ENCODE measurements at regions not wholly inside any gene's neighbourhood (a gene's known extent, or its start where the extent isn't known, plus 50 kb on each side); places are given as distances from the start of the nearest gene placed in this dataset.
"Not testable (repeated sequence)": the region's sequence is repeated elsewhere in the genome, so short reads cannot be mapped to it uniquely, and the experiment has no call there.

DNA sequence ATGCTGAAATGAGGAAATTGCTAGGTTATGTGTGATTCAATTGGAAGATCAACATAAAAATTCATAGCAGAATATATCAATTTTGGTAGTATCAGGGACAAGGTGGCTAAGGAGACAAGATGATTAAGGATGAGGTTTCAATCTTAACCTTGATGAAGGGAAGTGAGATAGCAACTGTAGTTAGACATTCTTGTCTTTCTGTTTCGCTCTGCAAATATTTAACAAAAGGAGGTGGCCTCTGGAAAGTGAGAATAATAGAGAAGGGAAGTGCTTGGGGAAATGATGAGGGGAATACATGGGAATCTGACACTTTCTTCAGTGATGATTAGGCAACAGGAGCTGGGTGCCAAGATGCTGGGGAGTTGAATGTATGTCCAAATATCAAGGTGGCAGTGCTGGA is 337.1 kb upstream of the PUDP start:
- no peak overlapping the region for H3K4me3 ChIP-seq (ENCODE audit: control insufficient read depth in 1 of 2, extremely low read depth in 1 of 2, low read length in 1 of 2)
- no peaks in the 10 kb centered on the region for H3K27me3 ChIP-seq (replicated peaks in 1 of 2; ENCODE audit: control insufficient read depth in 2 of 2, extremely low read depth in 1 of 2, insufficient read depth in 2 of 2, low read length in 1 of 2)
- H3K4me1 ChIP-seq (ENCODE audit: control insufficient read depth in 1 of 2, extremely low read depth in 1 of 2, insufficient read depth in 2 of 2, low read length in 2 of 2), result no peaks in the 10 kb centered on the region
- CTCF ChIA-PET, result no interaction called here
- POLR2A ChIA-PET, result no interaction called here
- H3K36me3 ChIP-seq (ENCODE audit: control insufficient read depth in 2 of 2, extremely low read depth in 1 of 2, insufficient read depth in 1 of 2, low read length in 1 of 2), result no peaks in the 10 kb centered on the region
- Mint-ChIP-seq H3K27ac (no peak overlapping the region), H3K27me3 (no peaks in the 10 kb centered on the region), H3K4me1 (no peaks in the 10 kb centered on the region), H3K9me3 (peaks cover 0 to 9% (median 0%) of the 10 kb centered on the region in 3 donors), H3K4me3 (no peak overlapping the region), H3K36me3 (no peaks in the 10 kb centered on the region)
- ATAC-seq (replicated peaks in 1 of 4) (no peak), DNase-seq (no peak)
- WGBS (ENCODE audit: insufficient coverage), result no CpG with 5 or more reads among the region's 1 CpG
- H3K27ac ChIP-seq (ENCODE audit: low read length), result no peak overlapping the region
- no peaks in the 10 kb centered on the region for H3K9me3 ChIP-seq

DNA sequence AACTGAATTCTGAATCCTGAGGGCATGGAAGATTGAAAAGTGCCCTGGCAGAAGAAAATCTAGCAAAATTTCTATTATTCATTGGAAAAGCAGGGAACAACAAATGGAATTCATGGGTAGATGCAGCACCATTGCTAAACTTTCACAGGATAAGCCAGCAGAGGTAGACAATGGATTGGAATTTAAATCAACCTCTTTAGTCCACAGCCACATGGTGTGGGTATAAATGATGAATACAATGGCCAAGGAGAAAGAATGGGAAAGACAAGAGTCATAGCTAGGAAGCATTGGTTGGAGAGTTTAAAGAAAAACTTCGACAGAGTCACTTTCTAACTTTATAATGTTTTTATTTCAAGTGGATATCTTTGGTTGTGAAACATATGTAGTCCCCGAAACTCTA is 332.8 kb upstream of the PUDP start:
- no peak for ATAC-seq (replicated peaks in 1 of 4)
- no peaks in the 10 kb centered on the region for H3K4me1 Mint-ChIP-seq
- H3K36me3 Mint-ChIP-seq, result no peaks in the 10 kb centered on the region
- no peak overlapping the region for H3K4me3 Mint-ChIP-seq
- no peak overlapping the region for H3K4me3 ChIP-seq (ENCODE audit: control insufficient read depth in 1 of 2, extremely low read depth in 1 of 2, low read length in 1 of 2)
- H3K27me3 Mint-ChIP-seq, result peaks cover 0 to 4% of the 10 kb centered on the region in 2 donors
- H3K36me3 ChIP-seq (ENCODE audit: control insufficient read depth in 2 of 2, extremely low read depth in 1 of 2, insufficient read depth in 1 of 2, low read length in 1 of 2), result no peaks in the 10 kb centered on the region
- ChIA-PET POLR2A (no interaction called here), CTCF (no interaction called here)
- H3K9me3 Mint-ChIP-seq, result peaks cover 0 to 9% (median 3%) of the 10 kb centered on the region in 3 donors
- no peaks in the 10 kb centered on the region for H3K27me3 ChIP-seq (replicated peaks in 1 of 2; ENCODE audit: control insufficient read depth in 2 of 2, extremely low read depth in 1 of 2, insufficient read depth in 2 of 2, low read length in 1 of 2)
- no peak overlapping the region for H3K27ac ChIP-seq (ENCODE audit: low read length)
- no peaks in the 10 kb centered on the region for H3K4me1 ChIP-seq (ENCODE audit: control insufficient read depth in 1 of 2, extremely low read depth in 1 of 2, insufficient read depth in 2 of 2, low read length in 2 of 2)
- no peak overlapping the region for H3K27ac Mint-ChIP-seq
- WGBS (ENCODE audit: insufficient coverage), result no CpG with 5 or more reads among the region's 2 CpGs
- no peak for DNase-seq
- H3K9me3 ChIP-seq, result no peaks in the 10 kb centered on the region

DNA sequence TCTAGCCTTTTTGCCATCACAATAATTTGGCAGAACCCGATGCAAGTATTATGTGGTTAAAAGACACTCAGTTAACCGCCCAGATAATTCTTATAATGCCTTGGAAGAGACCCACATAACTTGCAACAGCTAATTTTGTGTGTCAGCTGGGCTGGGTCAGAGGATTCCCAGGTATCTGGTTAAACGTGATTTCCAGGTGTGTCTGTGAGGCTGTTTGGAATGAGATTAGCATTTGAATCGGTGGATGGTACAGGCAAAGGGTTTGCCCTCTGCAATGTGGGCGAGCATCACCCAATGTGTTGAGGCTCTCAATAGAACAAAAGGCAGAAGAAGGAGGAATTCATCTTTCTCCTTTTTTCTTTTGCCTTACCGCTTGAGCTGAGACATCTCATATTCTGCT is 314.2 kb upstream of the PUDP start:
- H3K9me3 ChIP-seq, result no peaks in the 10 kb centered on the region
- POLR2A ChIA-PET, result no interaction called here
- H3K27me3 ChIP-seq (replicated peaks in 1 of 2; ENCODE audit: control insufficient read depth in 2 of 2, extremely low read depth in 1 of 2, insufficient read depth in 2 of 2, low read length in 1 of 2), result no peaks in the 10 kb centered on the region
- no peak for ATAC-seq (replicated peaks in 1 of 4)
- no peaks in the 10 kb centered on the region for H3K4me1 ChIP-seq (ENCODE audit: control insufficient read depth in 1 of 2, extremely low read depth in 1 of 2, insufficient read depth in 2 of 2, low read length in 2 of 2)
- H3K4me3 Mint-ChIP-seq, result no peak overlapping the region
- CTCF ChIA-PET, result no interaction called here
- DNase-seq, result no peak
- H3K4me3 ChIP-seq (ENCODE audit: control insufficient read depth in 1 of 2, extremely low read depth in 1 of 2, low read length in 1 of 2), result no peak overlapping the region
- no peaks in the 10 kb centered on the region for H3K36me3 ChIP-seq (ENCODE audit: control insufficient read depth in 2 of 2, extremely low read depth in 1 of 2, insufficient read depth in 1 of 2, low read length in 1 of 2)
- H3K27ac ChIP-seq (ENCODE audit: low read length), result no peak overlapping the region
- WGBS (ENCODE audit: insufficient coverage), result 76% methylated on average over 3 of the region's 6 CpGs
- no peaks in the 10 kb centered on the region for H3K4me1 Mint-ChIP-seq
- H3K36me3 Mint-ChIP-seq, result no peaks in the 10 kb centered on the region
- peaks cover 6 to 10% (median 7%) of the 10 kb centered on the region in 3 donors for H3K9me3 Mint-ChIP-seq
- H3K27me3 Mint-ChIP-seq, result no peaks in the 10 kb centered on the region
- no peak overlapping the region for H3K27ac Mint-ChIP-seq

DNA sequence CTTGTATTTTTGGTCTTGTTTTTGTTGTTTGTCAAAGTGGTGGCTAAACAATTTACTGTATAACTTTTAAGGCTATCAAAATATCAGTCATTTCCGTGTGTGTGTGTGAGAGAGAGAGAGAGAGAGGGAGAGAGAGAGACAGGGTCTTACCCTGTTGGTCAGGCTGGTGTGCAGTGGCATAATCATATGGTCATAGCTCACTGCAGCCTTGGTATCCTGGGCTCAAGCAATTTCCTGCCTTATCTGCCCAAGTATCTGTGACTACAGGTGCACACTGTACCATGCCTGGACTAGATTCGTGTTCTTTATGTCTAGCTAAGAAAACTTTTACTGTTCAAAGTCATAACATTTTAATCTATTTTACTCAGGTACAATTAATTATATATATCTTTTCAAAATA is 313.1 kb upstream of the PUDP start:
- H3K36me3 ChIP-seq (ENCODE audit: control insufficient read depth in 2 of 2, extremely low read depth in 1 of 2, insufficient read depth in 1 of 2, low read length in 1 of 2); H3K9me3 Mint-ChIP-seq; H3K4me1 ChIP-seq (ENCODE audit: control insufficient read depth in 1 of 2, extremely low read depth in 1 of 2, insufficient read depth in 2 of 2, low read length in 2 of 2); DNase-seq; POLR2A ChIA-PET; H3K27me3 Mint-ChIP-seq; H3K9me3 ChIP-seq; H3K36me3 Mint-ChIP-seq; H3K27ac Mint-ChIP-seq; CTCF ChIA-PET; H3K4me1 Mint-ChIP-seq; H3K4me3 ChIP-seq (ENCODE audit: control insufficient read depth in 1 of 2, extremely low read depth in 1 of 2, low read length in 1 of 2); H3K4me3 Mint-ChIP-seq; H3K27ac ChIP-seq (ENCODE audit: low read length); ATAC-seq (replicated peaks in 1 of 4); H3K27me3 ChIP-seq (replicated peaks in 1 of 2; ENCODE audit: control insufficient read depth in 2 of 2, extremely low read depth in 1 of 2, insufficient read depth in 2 of 2, low read length in 1 of 2): not testable (repeated sequence)
- WGBS (ENCODE audit: insufficient coverage), result no CpG with 5 or more reads among the region's 2 CpGs

DNA sequence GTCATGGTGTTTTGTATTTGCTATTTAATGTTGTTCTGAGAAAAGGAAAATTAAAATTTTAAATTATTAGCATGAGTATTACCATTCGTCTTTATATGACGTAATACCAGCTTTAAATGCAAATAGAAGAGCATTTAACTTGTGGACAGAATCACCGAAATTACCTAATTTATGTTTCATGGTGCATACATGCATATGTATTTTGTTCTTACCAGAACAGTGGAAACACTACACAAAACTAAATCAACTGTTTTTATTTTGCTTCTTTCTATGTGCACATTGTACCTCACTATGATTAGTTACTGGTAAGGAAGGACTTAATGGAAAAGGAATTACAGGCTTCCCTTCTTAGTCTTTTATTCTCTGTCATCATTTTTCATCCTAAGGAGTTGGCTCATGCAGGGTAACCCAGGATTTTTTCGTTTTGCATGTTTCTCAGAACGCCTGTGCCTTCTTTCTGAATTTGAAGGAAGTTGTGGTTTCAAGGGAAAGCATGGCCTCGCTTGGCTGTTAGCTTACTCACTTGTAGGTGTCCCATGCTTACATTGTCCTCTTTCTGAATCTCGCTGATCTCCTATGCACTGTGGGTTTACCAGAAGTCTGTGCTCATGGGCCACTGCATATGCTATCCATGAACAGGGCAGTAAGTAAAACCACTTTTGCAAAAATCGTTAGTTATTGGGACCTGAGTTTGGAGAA is 300.0 kb upstream of the PUDP start:
- H3K4me1 ChIP-seq (ENCODE audit: control insufficient read depth in 1 of 2, extremely low read depth in 1 of 2, insufficient read depth in 2 of 2, low read length in 2 of 2), result no peaks in the 10 kb centered on the region
- no peaks in the 10 kb centered on the region for H3K36me3 ChIP-seq (ENCODE audit: control insufficient read depth in 2 of 2, extremely low read depth in 1 of 2, insufficient read depth in 1 of 2, low read length in 1 of 2)
- H3K4me1 Mint-ChIP-seq, result no peaks in the 10 kb centered on the region
- ChIA-PET CTCF (no interaction called here), POLR2A (no interaction called here)
- no CpG with 5 or more reads among the region's 8 CpGs for WGBS (ENCODE audit: insufficient coverage)
- H3K4me3 ChIP-seq (ENCODE audit: control insufficient read depth in 1 of 2, extremely low read depth in 1 of 2, low read length in 1 of 2), result no peak overlapping the region
- no peak overlapping the region for H3K27ac ChIP-seq (ENCODE audit: low read length)
- DNase-seq (no peak), ATAC-seq (replicated peaks in 1 of 4) (no peak)
- H3K9me3 Mint-ChIP-seq, result peaks cover 4 to 12% (median 5%) of the 10 kb centered on the region in 3 donors
- no peaks in the 10 kb centered on the region for H3K9me3 ChIP-seq
- no peaks in the 10 kb centered on the region for H3K27me3 Mint-ChIP-seq
- no peaks in the 10 kb centered on the region for H3K36me3 Mint-ChIP-seq
- H3K27me3 ChIP-seq (replicated peaks in 1 of 2; ENCODE audit: control insufficient read depth in 2 of 2, extremely low read depth in 1 of 2, insufficient read depth in 2 of 2, low read length in 1 of 2), result no peaks in the 10 kb centered on the region
- no peak overlapping the region for H3K27ac Mint-ChIP-seq
- no peak overlapping the region for H3K4me3 Mint-ChIP-seq

DNA sequence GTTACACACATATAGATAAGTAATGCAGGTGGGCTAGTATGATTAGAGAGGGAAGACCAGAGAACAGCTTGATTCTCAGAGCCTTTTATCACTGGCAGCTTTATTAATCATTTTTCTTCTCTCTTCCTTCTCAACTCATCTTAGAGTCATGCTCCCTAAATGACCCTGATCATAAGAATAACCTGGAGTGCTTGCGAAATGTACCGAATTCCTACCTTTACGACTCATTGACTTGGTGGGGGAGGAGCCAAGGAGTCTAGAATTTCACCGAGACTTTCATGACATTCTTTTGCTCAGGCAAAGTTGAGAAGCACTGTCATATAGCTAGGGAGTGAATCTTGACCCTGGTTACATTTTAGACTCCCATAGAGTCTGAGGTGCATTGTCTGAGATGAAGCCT is 298.9 kb upstream of the PUDP start:
- no peaks in the 10 kb centered on the region for H3K9me3 ChIP-seq
- Mint-ChIP-seq H3K9me3 (peaks cover 4 to 16% (median 5%) of the 10 kb centered on the region in 3 donors), H3K4me3 (no peak overlapping the region), H3K27ac (no peak overlapping the region), H3K4me1 (no peaks in the 10 kb centered on the region), H3K36me3 (no peaks in the 10 kb centered on the region), H3K27me3 (no peaks in the 10 kb centered on the region)
- no CpG with 5 or more reads among the region's 4 CpGs for WGBS (ENCODE audit: insufficient coverage)
- H3K4me1 ChIP-seq (ENCODE audit: control insufficient read depth in 1 of 2, extremely low read depth in 1 of 2, insufficient read depth in 2 of 2, low read length in 2 of 2), result no peaks in the 10 kb centered on the region
- no peaks in the 10 kb centered on the region for H3K27me3 ChIP-seq (replicated peaks in 1 of 2; ENCODE audit: control insufficient read depth in 2 of 2, extremely low read depth in 1 of 2, insufficient read depth in 2 of 2, low read length in 1 of 2)
- no peak for DNase-seq
- H3K27ac ChIP-seq (ENCODE audit: low read length), result no peak overlapping the region
- ChIA-PET POLR2A (no interaction called here), CTCF (no interaction called here)
- ATAC-seq (replicated peaks in 1 of 4), result no peak
- H3K4me3 ChIP-seq (ENCODE audit: control insufficient read depth in 1 of 2, extremely low read depth in 1 of 2, low read length in 1 of 2), result no peak overlapping the region
- no peaks in the 10 kb centered on the region for H3K36me3 ChIP-seq (ENCODE audit: control insufficient read depth in 2 of 2, extremely low read depth in 1 of 2, insufficient read depth in 1 of 2, low read length in 1 of 2)

DNA sequence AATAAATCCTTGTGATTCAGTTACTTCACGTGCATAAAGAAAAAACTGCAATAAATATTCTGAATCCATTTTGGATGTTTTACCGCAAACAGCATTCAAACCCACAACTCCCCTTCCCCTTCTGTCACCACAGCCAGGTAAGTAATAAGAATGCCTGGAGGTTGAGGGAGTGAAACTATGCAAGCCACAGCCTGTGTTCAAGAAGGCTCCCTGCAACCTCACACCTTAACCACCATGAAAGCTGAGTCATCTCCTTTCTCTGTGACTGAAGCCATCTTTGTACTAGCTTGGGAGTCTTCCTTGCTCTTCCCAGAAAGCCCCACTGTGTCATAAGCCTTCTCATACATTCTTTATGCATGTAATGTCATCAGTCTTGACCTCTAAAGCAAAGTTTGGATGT is 297.0 kb upstream of the PUDP start:
- no peaks in the 10 kb centered on the region for H3K4me1 Mint-ChIP-seq
- no peak overlapping the region for H3K27ac Mint-ChIP-seq
- ATAC-seq (replicated peaks in 1 of 4) (no peak), DNase-seq (no peak)
- no peaks in the 10 kb centered on the region for H3K4me1 ChIP-seq (ENCODE audit: control insufficient read depth in 1 of 2, extremely low read depth in 1 of 2, insufficient read depth in 2 of 2, low read length in 2 of 2)
- no peak overlapping the region for H3K4me3 Mint-ChIP-seq
- H3K36me3 Mint-ChIP-seq, result no peaks in the 10 kb centered on the region
- no peaks in the 10 kb centered on the region for H3K36me3 ChIP-seq (ENCODE audit: control insufficient read depth in 2 of 2, extremely low read depth in 1 of 2, insufficient read depth in 1 of 2, low read length in 1 of 2)
- ChIA-PET CTCF (no interaction called here), POLR2A (no interaction called here)
- no peak overlapping the region for H3K4me3 ChIP-seq (ENCODE audit: control insufficient read depth in 1 of 2, extremely low read depth in 1 of 2, low read length in 1 of 2)
- no peak overlapping the region for H3K27ac ChIP-seq (ENCODE audit: low read length)
- no CpG with 5 or more reads among the region's 2 CpGs for WGBS (ENCODE audit: insufficient coverage)
- H3K27me3 Mint-ChIP-seq, result peaks cover 0 to 5% of the 10 kb centered on the region in 2 donors
- peaks cover 5 to 23% (median 8%) of the 10 kb centered on the region in 3 donors for H3K9me3 Mint-ChIP-seq
- no peaks in the 10 kb centered on the region for H3K9me3 ChIP-seq
- no peaks in the 10 kb centered on the region for H3K27me3 ChIP-seq (replicated peaks in 1 of 2; ENCODE audit: control insufficient read depth in 2 of 2, extremely low read depth in 1 of 2, insufficient read depth in 2 of 2, low read length in 1 of 2)

Measured in T-cell (primary cell).